Endothelial cell of umbilical vein (primary cell): ENCODE measurements at regions not wholly inside any gene's neighbourhood (a gene's known extent, or its start where the extent isn't known, plus 50 kb on each side); places are given as distances from the start of the nearest gene placed in this dataset.

Experiments
- BruUV-seq: library from RNA; stranded (reverse); fragments of 400-500 nt; replicated peaks from 2 replicates; lab custom pipeline; 2021; lab: Mats Ljungman, UMichigan
- CTCF ChIA-PET: fragments of 300-600, 350-600 bp; sonication (Branson Sonifier 250); formaldehyde crosslinking; loops from one replicate; lab custom pipeline; 2021; ENCODE audit warnings: antibody characterized with exemption, inconsistent platforms; lab: Charles Lee
- POLR2A ChIA-PET: fragments of 300-600, 350-600 bp; sonication (Branson Sonifier 250); formaldehyde crosslinking; loops from one replicate; lab custom pipeline; 2021; ENCODE audit warnings: antibody characterized with exemption, inconsistent platforms; lab: Charles Lee
- DNase-seq: peaks from one replicate; pipeline ENCODE4 v3.0.0-alpha.2; 2011; ENCODE audit warnings: low read depth, low spot score
- FAIRE-seq: peaks from 2 replicates; lab custom pipeline; 2011; peaks lifted over from hg19 to GRCh38; lab: Jason Lieb, UNC
- H2AFZ ChIP-seq: 2 replicates; pipeline ENCODE4 v1.6.0; 2012; ENCODE audit warnings: low read depth, low read length, control low read depth, inconsistent platforms
- H3K27ac ChIP-seq: 2 replicates; pipeline ENCODE4 v1.5.1; 2011; ENCODE audit warnings: low read depth, mild to moderate bottlenecking, control low read depth, low read length, moderate library complexity; ENCODE audit not compliant: insufficient read depth
- H3K27me3 ChIP-seq, 2 experiments: 2 replicates each; pipeline versions ENCODE4 v1.6.0 to v1.6.1; 2011; ENCODE audit warnings: low read length in 2 of 2, mixed read lengths in 1 of 2; ENCODE audit not compliant: control insufficient read depth in 2 of 2, insufficient read depth in 2 of 2
- H3K36me3 ChIP-seq, 2 experiments: 2 replicates in 1 of 2; 3 replicates in 1 of 2; pipeline ENCODE4 v1.5.1; 2011; ENCODE audit warnings: low read length in 2 of 2, mild to moderate bottlenecking in 1 of 2, moderate library complexity in 1 of 2; ENCODE audit not compliant: control insufficient read depth in 2 of 2, insufficient read depth in 2 of 2; ENCODE audit errors: extremely low read depth in 1 of 2
- H3K4me1 ChIP-seq: 3 replicates; pipeline ENCODE4 v1.5.1; 2011; ENCODE audit warnings: mild to moderate bottlenecking, low read length; ENCODE audit not compliant: control insufficient read depth, insufficient read depth; ENCODE audit errors: extremely low read depth
- H3K4me2 ChIP-seq: 2 replicates; pipeline ENCODE4 v1.6.1; 2011; ENCODE audit warnings: low read length, control low read depth, mixed read lengths; ENCODE audit not compliant: insufficient read depth
- H3K4me3 ChIP-seq, 3 experiments: fragments of 200-600 bp in 1 of 3; sonication (generic), shearing (Covaris generic) in 1 of 3; replicated peaks in 1 of 3; 2 replicates each; pipeline ENCODE4 v1.5.1; 2011 to 2016; ENCODE audit warnings: control low read depth in 3 of 3, low read length in 3 of 3, mild to moderate bottlenecking in 2 of 3, inconsistent platforms in 1 of 3, low read depth in 1 of 3, moderate library complexity in 1 of 3; ENCODE audit not compliant: insufficient read depth in 1 of 3
- H3K79me2 ChIP-seq: 2 replicates; pipeline ENCODE4 v1.6.0; 2012; ENCODE audit warnings: low read length, inconsistent platforms; ENCODE audit not compliant: control insufficient read depth, insufficient read depth
- H3K9ac ChIP-seq: replicated peaks from 2 replicates; pipeline ENCODE3; 2011; ENCODE audit warnings: low read length, control low read depth; ENCODE audit not compliant: insufficient read depth; ENCODE audit errors: extremely low read depth
- H3K9me1 ChIP-seq: replicated peaks from 3 replicates; pipeline ENCODE4 v1.6.0; 2011; ENCODE audit warnings: mild to moderate bottlenecking, low read length; ENCODE audit not compliant: control insufficient read depth, insufficient read depth; ENCODE audit errors: extremely low read depth
- H3K9me3 ChIP-seq: replicated peaks from 2 replicates; pipeline ENCODE4 v1.5.1; 2012; ENCODE audit warnings: low read length, inconsistent platforms; ENCODE audit not compliant: control insufficient read depth, insufficient read depth
- H4K20me1 ChIP-seq: replicated peaks from 2 replicates; pipeline ENCODE3; 2011; ENCODE audit warnings: mild to moderate bottlenecking, low read length; ENCODE audit not compliant: control insufficient read depth, insufficient read depth; ENCODE audit errors: extremely low read depth
- EZH2 ChIP-seq: IDR thresholded peaks from 2 replicates; pipeline ENCODE4 v1.6.1; 2012; ENCODE audit warnings: borderline replicate concordance, low read depth, mild to moderate bottlenecking, moderate library complexity, low read length, inconsistent platforms; ENCODE audit not compliant: severe bottlenecking
- FOS ChIP-seq: IDR thresholded peaks from 2 replicates; pipeline ENCODE4 v1.6.1; 2011; ENCODE audit warnings: mild to moderate bottlenecking, low read length, moderate library complexity, borderline replicate concordance; ENCODE audit not compliant: insufficient read depth
- GATA2 ChIP-seq: IDR thresholded peaks from 2 replicates; pipeline ENCODE4 v1.7.0; 2011; ENCODE audit warnings: low read depth, mild to moderate bottlenecking, moderate library complexity, mixed read lengths, low read length; ENCODE audit not compliant: insufficient read length, insufficient read depth
- JUN ChIP-seq: IDR thresholded peaks from 2 replicates; pipeline ENCODE4 v1.6.1; 2011; ENCODE audit warnings: borderline replicate concordance, low read depth; ENCODE audit not compliant: insufficient read length, insufficient read depth
- MYC ChIP-seq: IDR thresholded peaks from one replicate; pipeline ENCODE4 v1.6.1; 2011; ENCODE audit warnings: mild to moderate bottlenecking, low read depth, low read length
- POLR2A ChIP-seq: IDR thresholded peaks from 2 replicates; pipeline ENCODE4 v1.6.1; 2012; ENCODE audit warnings: low read depth, mild to moderate bottlenecking, control low read depth, low read length
- POLR2AphosphoS5 ChIP-seq: IDR thresholded peaks from 2 replicates; pipeline ENCODE4 v1.6.1; 2012; ENCODE audit warnings: low read depth, mild to moderate bottlenecking, control low read depth, low read length, moderate library complexity; ENCODE audit not compliant: insufficient read depth
- dilution Hi-C: fragments of 300-500 bp; cut with MboI; formaldehyde crosslinking; loops from one replicate; pipeline ENCODE4 v1.15.0; 2019; ENCODE audit warnings: low sequenced_read_pairs; ENCODE audit not compliant: extremely low pct_ligation_motif_present
- intact Hi-C: fragments of 100-400 bp; cut with micrococcal nuclease; formaldehyde crosslinking; loops from one replicate; pipeline ENCODE4 v1.10.0; 2022
- TF ChIP-seq, protein P1 (sequence below), 2 donors: IDR thresholded peaks; 1 replicate in 1 of 2; 2 replicates in 1 of 2; pipeline ENCODE4 v1.5.1; 2011; ENCODE audit warnings: low read length in 2 of 2, mild to moderate bottlenecking in 2 of 2, moderate library complexity in 2 of 2, control low read depth in 1 of 2, inconsistent platforms in 1 of 2, low read depth in 1 of 2; ENCODE audit not compliant: insufficient read depth in 1 of 2; ENCODE audit errors: extremely low read depth in 1 of 2
- TF ChIP-seq, protein P2 (sequence below): IDR thresholded peaks from 2 replicates; pipeline ENCODE4 v1.6.1; 2011; ENCODE audit not compliant: insufficient read depth, insufficient read length

DNA sequence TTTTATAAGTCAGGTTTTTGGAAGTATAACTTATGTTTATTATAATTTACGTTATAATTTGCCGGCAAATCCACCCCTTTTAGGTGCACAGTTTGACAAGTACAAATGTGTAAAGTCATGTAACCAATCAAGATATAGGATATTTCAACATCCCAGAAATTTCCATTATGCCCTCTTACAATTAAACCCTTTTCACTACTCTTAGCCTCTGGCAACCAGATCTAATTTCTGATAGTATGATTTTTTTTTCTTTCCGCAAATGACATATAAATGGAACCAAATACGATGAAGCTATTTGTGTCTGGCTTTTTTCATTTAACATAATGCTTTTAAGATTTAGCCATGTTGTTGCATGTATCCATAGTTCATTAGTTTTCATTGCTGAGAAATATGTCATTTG lies 69.5 kb upstream of the HTATIP2 start:
- Histone ChIP-seq H3K79me2 (no peaks in the 10 kb centered on the region), H3K27ac (no peak overlapping the region), H3K4me1 (no peaks in the 10 kb centered on the region), H3K9me1 (no peaks in the 10 kb centered on the region), H4K20me1 (no peaks in the 10 kb centered on the region), H3K27me3 (peaks cover 7 to 11% of the 10 kb centered on the region in 2 experiments), H3K4me3 (no peak overlapping the region), H2AFZ (no peak overlapping the region), H3K4me2 (no peak overlapping the region), H3K9ac (no peak overlapping the region), H3K36me3 (no peaks in the 10 kb centered on the region), H3K9me3 (no peaks in the 10 kb centered on the region)
- ChIA-PET CTCF (interaction anchor here (1.0 to 1.4 kb wide), 3 partner anchors 9 to 14 kb away, joined by 3 to 4 read pairs (median 3); no protein-coding TSS in a partner anchor), POLR2A (no interaction called here)
- dilution Hi-C loops = no loop called here
- no peak for DNase-seq
- TF ChIP-seq GATA2 (no peak), EZH2 (no peak), MYC (no peak), POLR2AphosphoS5 (no peak), POLR2A (no peak), JUN (no peak), FOS (no peak)
- TF ChIP-seq, protein P1, sequence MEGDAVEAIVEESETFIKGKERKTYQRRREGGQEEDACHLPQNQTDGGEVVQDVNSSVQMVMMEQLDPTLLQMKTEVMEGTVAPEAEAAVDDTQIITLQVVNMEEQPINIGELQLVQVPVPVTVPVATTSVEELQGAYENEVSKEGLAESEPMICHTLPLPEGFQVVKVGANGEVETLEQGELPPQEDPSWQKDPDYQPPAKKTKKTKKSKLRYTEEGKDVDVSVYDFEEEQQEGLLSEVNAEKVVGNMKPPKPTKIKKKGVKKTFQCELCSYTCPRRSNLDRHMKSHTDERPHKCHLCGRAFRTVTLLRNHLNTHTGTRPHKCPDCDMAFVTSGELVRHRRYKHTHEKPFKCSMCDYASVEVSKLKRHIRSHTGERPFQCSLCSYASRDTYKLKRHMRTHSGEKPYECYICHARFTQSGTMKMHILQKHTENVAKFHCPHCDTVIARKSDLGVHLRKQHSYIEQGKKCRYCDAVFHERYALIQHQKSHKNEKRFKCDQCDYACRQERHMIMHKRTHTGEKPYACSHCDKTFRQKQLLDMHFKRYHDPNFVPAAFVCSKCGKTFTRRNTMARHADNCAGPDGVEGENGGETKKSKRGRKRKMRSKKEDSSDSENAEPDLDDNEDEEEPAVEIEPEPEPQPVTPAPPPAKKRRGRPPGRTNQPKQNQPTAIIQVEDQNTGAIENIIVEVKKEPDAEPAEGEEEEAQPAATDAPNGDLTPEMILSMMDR (IDR thresholded peaks at IDR 0.05; ENCODE audit: extremely low read depth in 1 of 2, insufficient read depth in 1 of 2, low read depth in 1 of 2, low read length in 2 of 2) = no peak
- TF ChIP-seq, protein P2, sequence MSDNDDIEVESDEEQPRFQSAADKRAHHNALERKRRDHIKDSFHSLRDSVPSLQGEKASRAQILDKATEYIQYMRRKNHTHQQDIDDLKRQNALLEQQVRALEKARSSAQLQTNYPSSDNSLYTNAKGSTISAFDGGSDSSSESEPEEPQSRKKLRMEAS = no peak
- intact Hi-C loops = no loop called here
- BruUV-seq = no TSS peak
- no peak for FAIRE-seq
